OCI-LY1 (cell line): ENCODE measurements at regions not wholly inside any gene's neighbourhood (a gene's known extent, or its start where the extent isn't known, plus 50 kb on each side); places are given as distances from the start of the nearest gene placed in this dataset.

Experiments
- EZH2 ChIP-seq: fragments of 200-600 bp; sonication (generic), shearing (Covaris generic); IDR thresholded peaks from 2 replicates; pipeline ENCODE4 v1.8.0; 2017; ENCODE audit warnings: borderline replicate concordance, mixed run types, mild to moderate bottlenecking, antibody characterized with exemption, low read length, moderate library complexity, mixed read lengths
- TF ChIP-seq, protein P1 (sequence below): fragments of 200-600 bp; sonication (generic), shearing (Covaris generic); IDR thresholded peaks from 2 replicates; pipeline ENCODE4 v1.5.1; 2017; ENCODE audit warnings: mild to moderate bottlenecking, antibody characterized with exemption, low read length, moderate library complexity, mixed read lengths

DNA sequence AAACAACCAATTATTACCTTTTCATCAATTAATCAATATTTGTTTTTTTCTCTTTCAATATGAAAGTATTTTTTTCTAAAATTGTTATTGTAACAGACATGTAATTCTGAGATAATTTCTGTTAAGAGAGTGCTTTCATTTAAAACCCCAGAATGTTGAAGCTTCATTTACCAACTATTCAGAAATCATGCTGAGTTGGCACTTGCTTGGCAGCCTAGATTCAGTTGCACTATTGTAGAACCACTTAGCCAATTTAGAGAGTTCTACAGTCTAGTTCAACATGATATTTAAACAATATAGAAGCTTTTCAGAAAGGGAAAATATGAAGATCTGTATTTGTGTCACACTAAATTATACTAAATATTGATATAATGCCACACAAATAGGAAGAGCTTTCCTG lies 56.1 kb upstream of the NKAIN2 start:
- TF ChIP-seq, protein P1, sequence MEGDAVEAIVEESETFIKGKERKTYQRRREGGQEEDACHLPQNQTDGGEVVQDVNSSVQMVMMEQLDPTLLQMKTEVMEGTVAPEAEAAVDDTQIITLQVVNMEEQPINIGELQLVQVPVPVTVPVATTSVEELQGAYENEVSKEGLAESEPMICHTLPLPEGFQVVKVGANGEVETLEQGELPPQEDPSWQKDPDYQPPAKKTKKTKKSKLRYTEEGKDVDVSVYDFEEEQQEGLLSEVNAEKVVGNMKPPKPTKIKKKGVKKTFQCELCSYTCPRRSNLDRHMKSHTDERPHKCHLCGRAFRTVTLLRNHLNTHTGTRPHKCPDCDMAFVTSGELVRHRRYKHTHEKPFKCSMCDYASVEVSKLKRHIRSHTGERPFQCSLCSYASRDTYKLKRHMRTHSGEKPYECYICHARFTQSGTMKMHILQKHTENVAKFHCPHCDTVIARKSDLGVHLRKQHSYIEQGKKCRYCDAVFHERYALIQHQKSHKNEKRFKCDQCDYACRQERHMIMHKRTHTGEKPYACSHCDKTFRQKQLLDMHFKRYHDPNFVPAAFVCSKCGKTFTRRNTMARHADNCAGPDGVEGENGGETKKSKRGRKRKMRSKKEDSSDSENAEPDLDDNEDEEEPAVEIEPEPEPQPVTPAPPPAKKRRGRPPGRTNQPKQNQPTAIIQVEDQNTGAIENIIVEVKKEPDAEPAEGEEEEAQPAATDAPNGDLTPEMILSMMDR: no peak
- TF ChIP-seq EZH2: no peak
